ENCODE measurements at regions not wholly inside any gene's neighbourhood (a gene's known extent, or its start where the extent isn't known, plus 50 kb on each side); places are given as distances from the start of the nearest gene placed in this dataset.

DNA sequence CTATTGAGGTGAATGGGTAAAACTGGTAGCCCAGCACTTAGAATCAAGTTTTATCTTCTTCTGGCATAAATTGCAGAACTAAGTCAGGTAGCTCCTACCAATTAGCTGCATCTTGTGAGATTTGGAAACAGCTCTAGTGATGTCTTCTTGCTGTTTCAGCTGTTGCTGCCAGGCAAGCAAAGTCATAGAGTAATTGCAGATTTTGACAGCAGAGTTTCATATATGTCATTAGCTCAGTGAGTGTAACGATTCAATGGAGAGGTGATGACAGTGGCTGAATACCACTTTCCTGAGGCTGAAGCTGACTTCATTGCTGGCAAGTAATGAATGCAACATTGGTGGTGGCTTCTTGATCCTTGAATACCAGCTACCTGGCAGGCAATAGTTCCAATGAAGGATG lies 1109.7 kb upstream of the CDH18 start:
- no peak overlapping the region for H3K4me3 Mint-ChIP-seq (ENCODE audit: unreplicated experiment)
- no peak for FAIRE-seq
- H3K36me3 ChIP-seq (ENCODE audit: insufficient read depth, low read length) = no peaks in the 10 kb centered on the region

GRCh38 chr5:21094619-21095018 lies 1106.6 kb upstream of the CDH18 start:
- TF ChIP-seq CTCF (IDR thresholded peaks at IDR 0.05; ENCODE audit: insufficient read depth, low read depth, low read length) (no peak), EZH2 (IDR thresholded peaks at IDR 0.05; ENCODE audit: insufficient read depth, low read length) (no peak)
- H3K36me3 Mint-ChIP-seq (ENCODE audit: low read depth, unreplicated experiment) = no peaks in the 10 kb centered on the region
- Histone ChIP-seq H3K9me3 (ENCODE audit: insufficient read depth, low read depth, low read length) (no peaks in the 10 kb centered on the region), H4K20me1 (ENCODE audit: insufficient read depth, low read length) (no peaks in the 10 kb centered on the region), H3K36me3 (ENCODE audit: insufficient read depth, low read length) (no peaks in the 10 kb centered on the region), H3K9ac (ENCODE audit: low read length) (no peak overlapping the region), H2AFZ (ENCODE audit: low read depth, low read length) (no peak overlapping the region), H3K27ac (ENCODE audit: low read depth, low read length) (no peak overlapping the region), H3K4me3 (ENCODE audit: insufficient read depth, low read depth, low read length) (no peak overlapping the region), H3K27me3 (ENCODE audit: insufficient read depth, low read length) (no peaks in the 10 kb centered on the region), H3K79me2 (ENCODE audit: insufficient read depth, low read length) (no peaks in the 10 kb centered on the region), H3K4me1 (ENCODE audit: insufficient read depth, low read length) (no peaks in the 10 kb centered on the region), H3K4me2 (ENCODE audit: low read length) (no peak overlapping the region)
- H3K27me3 Mint-ChIP-seq (ENCODE audit: low read depth, unreplicated experiment) = peaks cover 2% of the 10 kb centered on the region
- no peak overlapping the region for H3K27ac Mint-ChIP-seq (ENCODE audit: unreplicated experiment)
- H3K4me3 Mint-ChIP-seq (ENCODE audit: unreplicated experiment) = no peak overlapping the region
- H3K4me1 Mint-ChIP-seq (ENCODE audit: low read depth, unreplicated experiment) = no peaks in the 10 kb centered on the region
- no peak for DNase-seq (ENCODE audit: low read depth)
- FAIRE-seq = no peak
- H3K9me3 Mint-ChIP-seq (ENCODE audit: unreplicated experiment) = no peaks in the 10 kb centered on the region

More for the DNA sequence above, 1109.7 kb upstream of the CDH18 start:
- H3K27ac ChIP-seq (ENCODE audit: low read depth, low read length) = no peak overlapping the region
- TF ChIP-seq CTCF (IDR thresholded peaks at IDR 0.05; ENCODE audit: insufficient read depth, low read depth, low read length) = no peak
- TF ChIP-seq EZH2 (IDR thresholded peaks at IDR 0.05; ENCODE audit: insufficient read depth, low read length) = no peak
- H3K27ac Mint-ChIP-seq (ENCODE audit: unreplicated experiment) = no peak overlapping the region
- no peak overlapping the region for H3K4me3 ChIP-seq (ENCODE audit: insufficient read depth, low read depth, low read length)
- no peak overlapping the region for H3K4me2 ChIP-seq (ENCODE audit: low read length)
- H3K4me1 ChIP-seq (ENCODE audit: insufficient read depth, low read length) = no peaks in the 10 kb centered on the region
- no peaks in the 10 kb centered on the region for H3K27me3 ChIP-seq (ENCODE audit: insufficient read depth, low read length)
- H3K9me3 Mint-ChIP-seq (ENCODE audit: unreplicated experiment) = no peaks in the 10 kb centered on the region
- H3K79me2 ChIP-seq (ENCODE audit: insufficient read depth, low read length) = no peaks in the 10 kb centered on the region
- H3K9ac ChIP-seq (ENCODE audit: low read length) = no peak overlapping the region
- no peak for DNase-seq (ENCODE audit: low read depth)
- no peaks in the 10 kb centered on the region for H3K9me3 ChIP-seq (ENCODE audit: insufficient read depth, low read depth, low read length)
- no peaks in the 10 kb centered on the region for H4K20me1 ChIP-seq (ENCODE audit: insufficient read depth, low read length)
- no peaks in the 10 kb centered on the region for H3K4me1 Mint-ChIP-seq (ENCODE audit: low read depth, unreplicated experiment)
- H3K27me3 Mint-ChIP-seq (ENCODE audit: low read depth, unreplicated experiment) = peaks cover 2% of the 10 kb centered on the region
- H3K36me3 Mint-ChIP-seq (ENCODE audit: low read depth, unreplicated experiment) = no peaks in the 10 kb centered on the region
- no peak overlapping the region for H2AFZ ChIP-seq (ENCODE audit: low read depth, low read length)

DNA sequence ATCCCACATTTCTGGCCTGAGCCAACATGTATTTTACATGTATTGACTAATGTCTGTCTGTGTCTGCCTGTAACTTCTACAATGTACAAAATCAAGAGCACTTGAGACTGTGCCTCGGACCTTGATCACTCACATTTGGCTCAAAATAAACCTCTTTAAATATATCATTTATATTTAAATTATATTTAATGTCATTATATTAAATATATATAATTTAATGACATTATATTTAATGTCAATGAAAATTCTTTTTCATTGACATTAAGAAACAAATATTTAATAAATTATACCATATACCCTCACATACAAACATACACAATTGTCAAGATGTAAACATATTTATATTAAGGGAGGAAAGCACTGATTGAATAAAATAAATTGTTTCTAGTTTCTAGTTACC lies 1099.8 kb upstream of the CDH18 start:
- no peak overlapping the region for H2AFZ ChIP-seq (ENCODE audit: low read depth, low read length)
- no peaks in the 10 kb centered on the region for H3K9me3 Mint-ChIP-seq (ENCODE audit: unreplicated experiment)
- H3K27me3 ChIP-seq (ENCODE audit: insufficient read depth, low read length) = no peaks in the 10 kb centered on the region
- no peaks in the 10 kb centered on the region for H3K9me3 ChIP-seq (ENCODE audit: insufficient read depth, low read depth, low read length)
- no peaks in the 10 kb centered on the region for H3K36me3 ChIP-seq (ENCODE audit: insufficient read depth, low read length)
- H3K79me2 ChIP-seq (ENCODE audit: insufficient read depth, low read length) = no peaks in the 10 kb centered on the region
- H3K9ac ChIP-seq (ENCODE audit: low read length) = no peak overlapping the region
- FAIRE-seq (no peak), DNase-seq (ENCODE audit: low read depth) (no peak)
- TF ChIP-seq CTCF (IDR thresholded peaks at IDR 0.05; ENCODE audit: insufficient read depth, low read depth, low read length) (no peak), EZH2 (IDR thresholded peaks at IDR 0.05; ENCODE audit: insufficient read depth, low read length) (no peak)
- no peak overlapping the region for H3K4me3 Mint-ChIP-seq (ENCODE audit: unreplicated experiment)
- H3K36me3 Mint-ChIP-seq (ENCODE audit: low read depth, unreplicated experiment) = no peaks in the 10 kb centered on the region
- no peak overlapping the region for H3K4me3 ChIP-seq (ENCODE audit: insufficient read depth, low read depth, low read length)
- no peaks in the 10 kb centered on the region for H3K4me1 ChIP-seq (ENCODE audit: insufficient read depth, low read length)
- H3K27me3 Mint-ChIP-seq (ENCODE audit: low read depth, unreplicated experiment) = no peaks in the 10 kb centered on the region
- H4K20me1 ChIP-seq (ENCODE audit: insufficient read depth, low read length) = no peaks in the 10 kb centered on the region
- no peak overlapping the region for H3K27ac Mint-ChIP-seq (ENCODE audit: unreplicated experiment)
- H3K4me2 ChIP-seq (ENCODE audit: low read length) = no peak overlapping the region
- H3K4me1 Mint-ChIP-seq (ENCODE audit: low read depth, unreplicated experiment) = no peaks in the 10 kb centered on the region
- no peak overlapping the region for H3K27ac ChIP-seq (ENCODE audit: low read depth, low read length)
